Fibroblast of lung (primary cell): ENCODE measurements at regions not wholly inside any gene's neighbourhood (a gene's known extent, or its start where the extent isn't known, plus 50 kb on each side); places are given as distances from the start of the nearest gene placed in this dataset.

Experiments used
- DNase-seq, 2 donors: peaks; one replicate each; pipeline versions ENCODE4 v3.0.0 to v3.0.0-alpha.2; 2010; ENCODE audit warnings: low read depth in 2 of 2
- H2AFZ ChIP-seq: 2 replicates; pipeline ENCODE4 v1.5.1; 2012; ENCODE audit warnings: low read length, control low read depth, inconsistent platforms
- H3K27ac ChIP-seq: 2 replicates; pipeline ENCODE4 v1.5.1; 2011; ENCODE audit warnings: low read length, control low read depth; ENCODE audit not compliant: insufficient read depth
- H3K27me3 ChIP-seq: 2 replicates; pipeline ENCODE4 v1.5.1; 2011; ENCODE audit warnings: mild to moderate bottlenecking, low read length; ENCODE audit not compliant: control insufficient read depth, insufficient read depth
- H3K36me3 ChIP-seq: 2 replicates; pipeline ENCODE4 v1.5.1; 2011; ENCODE audit warnings: low read length; ENCODE audit not compliant: control insufficient read depth, insufficient read depth
- H3K4me1 ChIP-seq: 2 replicates; pipeline ENCODE4 v1.5.1; 2011; ENCODE audit warnings: low read length; ENCODE audit not compliant: control insufficient read depth, insufficient read depth; ENCODE audit errors: extremely low read depth
- H3K4me2 ChIP-seq: 2 replicates; pipeline ENCODE4 v1.5.1; 2011; ENCODE audit warnings: low read length, control low read depth; ENCODE audit not compliant: insufficient read depth; ENCODE audit errors: extremely low read depth
- H3K4me3 ChIP-seq, 4 experiments: fragments of 200-600 bp in 1 of 4; sonication (generic) in 1 of 4; replicated peaks in 1 of 4; 2 replicates each; pipeline ENCODE4 v1.5.1; 2011 to 2016; ENCODE audit warnings: low read length in 4 of 4, low read depth in 3 of 4, mild to moderate bottlenecking in 3 of 4, control low read depth in 2 of 4, inconsistent platforms in 1 of 4, mixed read lengths in 1 of 4; ENCODE audit not compliant: insufficient read depth in 1 of 4; ENCODE audit errors: control extremely low read depth in 1 of 4
- H3K79me2 ChIP-seq: 2 replicates; pipeline ENCODE4 v1.5.1; 2012; ENCODE audit warnings: mild to moderate bottlenecking, low read length, inconsistent platforms; ENCODE audit not compliant: control insufficient read depth, insufficient read depth
- H3K9ac ChIP-seq: 2 replicates; pipeline ENCODE4 v1.5.1; 2011; ENCODE audit warnings: mild to moderate bottlenecking, low read length, control low read depth; ENCODE audit not compliant: insufficient read depth
- H3K9me3 ChIP-seq: 2 replicates; pipeline ENCODE4 v1.5.1; 2012; ENCODE audit warnings: low read depth, low read length; ENCODE audit not compliant: control insufficient read depth, insufficient read depth
- H4K20me1 ChIP-seq: 2 replicates; pipeline ENCODE4 v1.5.1; 2011; ENCODE audit warnings: low read length; ENCODE audit not compliant: control insufficient read depth, insufficient read depth; ENCODE audit errors: extremely low read depth
- EZH2 ChIP-seq: IDR thresholded peaks from 2 replicates; pipeline ENCODE4 v1.5.1; 2012; ENCODE audit warnings: low read length, control low read depth, mild to moderate bottlenecking; ENCODE audit errors: missing control alignments
- TF ChIP-seq, protein P1 (sequence below), 2 donors: IDR thresholded peaks in 1 of 2; conservative IDR thresholded peaks in 1 of 2; 1 replicate in 1 of 2; 2 replicates in 1 of 2; pipeline ENCODE4 v1.5.1; 2011 to 2012; ENCODE audit warnings: low read length in 2 of 2, control low read depth in 1 of 2, inconsistent platforms in 1 of 2, low read depth in 1 of 2, mild to moderate bottlenecking in 1 of 2

DNA sequence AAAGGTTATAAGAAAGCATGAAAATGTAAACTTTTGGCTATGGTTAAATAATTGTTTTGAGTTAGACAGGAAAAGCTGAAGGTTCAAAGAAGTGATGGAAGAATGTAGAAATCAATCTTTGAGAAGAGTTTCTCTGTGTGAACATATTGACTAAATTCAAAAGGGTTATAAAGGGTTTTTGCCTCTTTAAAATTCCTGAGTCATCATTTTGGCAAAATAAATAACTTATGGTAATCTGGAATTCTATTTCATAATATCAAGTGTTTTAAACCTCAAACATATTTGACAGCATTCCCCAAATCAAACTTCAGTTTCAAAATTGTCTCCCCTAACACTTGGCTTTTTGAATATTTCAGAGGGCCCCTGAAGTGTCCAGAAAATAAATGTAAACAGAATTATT is 60.6 kb upstream of the SPINK5 start:
- Histone ChIP-seq H3K79me2 (no peaks in the 10 kb centered on the region), H3K36me3 (no peaks in the 10 kb centered on the region), H2AFZ (no peak overlapping the region), H3K27me3 (no peaks in the 10 kb centered on the region), H3K9ac (no peak overlapping the region), H3K4me1 (no peaks in the 10 kb centered on the region), H3K4me3 (no peak overlapping the region), H4K20me1 (no peaks in the 10 kb centered on the region), H3K27ac (no peak overlapping the region), H3K4me2 (no peak overlapping the region), H3K9me3 (no peaks in the 10 kb centered on the region)
- TF ChIP-seq EZH2 = no peak
- TF ChIP-seq, protein P1, sequence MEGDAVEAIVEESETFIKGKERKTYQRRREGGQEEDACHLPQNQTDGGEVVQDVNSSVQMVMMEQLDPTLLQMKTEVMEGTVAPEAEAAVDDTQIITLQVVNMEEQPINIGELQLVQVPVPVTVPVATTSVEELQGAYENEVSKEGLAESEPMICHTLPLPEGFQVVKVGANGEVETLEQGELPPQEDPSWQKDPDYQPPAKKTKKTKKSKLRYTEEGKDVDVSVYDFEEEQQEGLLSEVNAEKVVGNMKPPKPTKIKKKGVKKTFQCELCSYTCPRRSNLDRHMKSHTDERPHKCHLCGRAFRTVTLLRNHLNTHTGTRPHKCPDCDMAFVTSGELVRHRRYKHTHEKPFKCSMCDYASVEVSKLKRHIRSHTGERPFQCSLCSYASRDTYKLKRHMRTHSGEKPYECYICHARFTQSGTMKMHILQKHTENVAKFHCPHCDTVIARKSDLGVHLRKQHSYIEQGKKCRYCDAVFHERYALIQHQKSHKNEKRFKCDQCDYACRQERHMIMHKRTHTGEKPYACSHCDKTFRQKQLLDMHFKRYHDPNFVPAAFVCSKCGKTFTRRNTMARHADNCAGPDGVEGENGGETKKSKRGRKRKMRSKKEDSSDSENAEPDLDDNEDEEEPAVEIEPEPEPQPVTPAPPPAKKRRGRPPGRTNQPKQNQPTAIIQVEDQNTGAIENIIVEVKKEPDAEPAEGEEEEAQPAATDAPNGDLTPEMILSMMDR (conservative IDR thresholded peaks at IDR 0.05 in 1 of 2, IDR thresholded peaks at IDR 0.05 in 1 of 2; ENCODE audit: low read depth in 1 of 2, low read length in 2 of 2) = no peak
- no peak for DNase-seq

DNA sequence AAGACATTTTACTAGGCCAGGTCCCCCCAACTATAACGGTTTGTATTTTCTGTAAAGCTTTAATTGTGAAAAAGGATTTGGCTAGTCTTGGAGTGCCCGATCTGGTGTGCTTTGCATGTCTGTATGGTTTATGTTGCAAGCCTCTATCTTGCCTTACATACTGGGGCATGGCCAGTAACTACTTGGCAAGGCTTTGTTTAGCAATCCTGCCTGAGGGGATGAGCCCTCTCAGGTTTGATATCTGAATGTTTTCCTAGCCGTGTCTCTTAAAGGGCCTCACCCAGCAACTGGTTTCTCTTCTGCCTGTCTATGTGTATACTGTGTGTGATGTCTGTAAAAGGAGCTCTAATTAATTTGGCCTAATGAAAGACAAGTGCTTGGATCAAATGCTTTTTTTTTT is 61.3 kb upstream of the SPINK5 start:
- no peaks in the 10 kb centered on the region for H3K36me3 ChIP-seq
- H3K9ac ChIP-seq = no peak overlapping the region
- TF ChIP-seq, protein P1 (conservative IDR thresholded peaks at IDR 0.05 in 1 of 2, IDR thresholded peaks at IDR 0.05 in 1 of 2; ENCODE audit: low read depth in 1 of 2, low read length in 2 of 2) = no peak
- TF ChIP-seq EZH2 = no peak
- no peak overlapping the region for H3K4me2 ChIP-seq
- no peak overlapping the region for H3K4me3 ChIP-seq
- no peaks in the 10 kb centered on the region for H3K27me3 ChIP-seq
- no peaks in the 10 kb centered on the region for H3K4me1 ChIP-seq
- H3K9me3 ChIP-seq = no peaks in the 10 kb centered on the region
- H2AFZ ChIP-seq = no peak overlapping the region
- no peak for DNase-seq
- no peaks in the 10 kb centered on the region for H3K79me2 ChIP-seq
- no peak overlapping the region for H3K27ac ChIP-seq
- H4K20me1 ChIP-seq = no peaks in the 10 kb centered on the region

- no peaks in the 10 kb centered on the region for H3K4me1 ChIP-seq
- DNase-seq = no peak
- no peaks in the 10 kb centered on the region for H3K9me3 ChIP-seq
- H3K36me3 ChIP-seq = no peaks in the 10 kb centered on the region
- H3K27me3 ChIP-seq = no peaks in the 10 kb centered on the region
- no peak overlapping the region for H3K27ac ChIP-seq
- H3K4me3 ChIP-seq = no peak overlapping the region
- H4K20me1 ChIP-seq = no peaks in the 10 kb centered on the region
- H3K9ac ChIP-seq = no peak overlapping the region
- H2AFZ ChIP-seq = no peak overlapping the region
- no peak overlapping the region for H3K4me2 ChIP-seq
- no peaks in the 10 kb centered on the region for H3K79me2 ChIP-seq
- TF ChIP-seq, protein P1 (conservative IDR thresholded peaks at IDR 0.05 in 1 of 2, IDR thresholded peaks at IDR 0.05 in 1 of 2; ENCODE audit: low read depth in 1 of 2, low read length in 2 of 2) = no peak
These were observed 63.7 kb upstream of the SPINK5 start for GRCh38 chr5:148000036-148000435.
